GM19240 (cell line): ENCODE measurements at regions not wholly inside any gene's neighbourhood (a gene's known extent, or its start where the extent isn't known, plus 50 kb on each side); places are given as distances from the start of the nearest gene placed in this dataset.
"Not testable (repeated sequence)": the region's sequence is repeated elsewhere in the genome, so short reads cannot be mapped to it uniquely, and the experiment has no call there.

Experiments
- DNase-seq: peaks from one replicate; pipeline ENCODE4 v3.0.0; 2011; ENCODE audit warnings: low spot score; ENCODE audit not compliant: insufficient read length

DNA sequence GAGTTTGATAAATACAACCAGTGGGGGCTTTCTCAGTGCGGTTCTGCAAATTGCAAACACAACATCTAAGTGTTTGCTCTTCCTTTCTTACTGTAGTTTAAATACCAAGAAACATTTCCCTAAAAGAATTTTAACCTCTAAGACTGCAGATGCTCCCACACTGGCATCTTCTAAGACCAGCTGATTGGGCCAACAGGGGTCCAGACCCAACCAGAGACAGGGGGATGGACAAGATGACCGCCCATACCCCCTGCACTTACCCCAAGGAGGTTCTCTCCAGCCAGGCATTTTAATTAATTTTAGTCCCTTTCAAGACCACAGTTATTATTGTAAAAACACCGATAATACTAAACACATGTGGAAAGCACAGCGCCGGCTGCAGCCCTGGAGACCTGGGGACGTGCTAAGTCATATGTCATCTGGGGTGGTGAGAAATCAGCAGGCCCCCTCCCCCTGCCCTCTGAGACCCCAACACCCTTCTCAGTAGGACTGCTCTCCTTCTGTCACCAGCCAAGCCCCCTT is 242.3 kb downstream of the SOX9 start:
- DNase-seq = no peak

- DNase-seq = no peak
These were observed 245.1 kb downstream of the SOX9 start for GRCh38 chr17:72365857-72366414.

GRCh38 chr17:72366626-72367025 is 245.8 kb downstream of the SOX9 start:
- DNase-seq = no peak

DNA sequence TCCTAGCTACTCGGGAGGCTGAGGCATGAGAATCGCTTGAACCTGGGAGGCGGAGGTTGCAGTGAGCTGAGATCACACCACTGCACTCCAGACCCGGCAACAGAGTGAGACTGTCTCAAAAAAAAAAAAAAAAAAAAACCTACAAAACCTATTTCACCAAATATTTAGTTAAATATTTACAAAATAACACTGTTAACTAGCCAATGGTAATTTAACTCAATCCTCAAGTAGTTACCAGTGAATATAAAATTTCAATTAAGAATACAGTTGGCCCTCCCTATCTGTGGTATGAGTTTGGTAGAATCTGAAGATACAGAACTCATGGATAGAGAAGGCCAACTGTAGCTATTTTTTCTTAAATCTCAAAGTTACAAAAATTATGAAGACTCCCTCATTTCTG is 247.4 kb downstream of the SOX9 start:
- DNase-seq = no peak

DNA sequence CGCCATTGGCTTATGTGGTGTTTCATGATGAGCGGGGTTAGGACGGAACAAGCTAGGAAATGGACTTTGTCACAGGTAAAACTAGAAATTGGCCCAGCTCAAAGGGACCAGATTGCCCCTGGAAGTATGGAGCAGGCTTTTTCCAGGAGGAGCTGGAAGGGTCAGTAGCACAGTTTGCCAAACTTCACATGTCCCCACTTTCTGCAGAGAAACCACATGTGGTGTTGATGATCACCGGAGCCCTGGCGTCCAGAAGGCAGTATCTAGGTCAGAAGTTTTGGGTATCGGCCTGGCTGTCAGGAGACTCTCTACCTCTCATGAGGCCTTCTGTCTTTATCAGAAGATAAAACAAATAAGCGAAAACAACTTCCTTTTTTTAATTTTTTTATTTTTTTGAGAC is 248.5 kb downstream of the SOX9 start:
- DNase-seq = no peak

GRCh38 chr17:72370819-72371218 is 250.0 kb downstream of the SOX9 start:
- DNase-seq = no peak

GRCh38 chr17:72372185-72372584 is 251.4 kb downstream of the SOX9 start:
- no peak for DNase-seq

GRCh38 chr17:72373910-72374741 is 253.3 kb downstream of the SOX9 start:
- DNase-seq = no peak

DNA sequence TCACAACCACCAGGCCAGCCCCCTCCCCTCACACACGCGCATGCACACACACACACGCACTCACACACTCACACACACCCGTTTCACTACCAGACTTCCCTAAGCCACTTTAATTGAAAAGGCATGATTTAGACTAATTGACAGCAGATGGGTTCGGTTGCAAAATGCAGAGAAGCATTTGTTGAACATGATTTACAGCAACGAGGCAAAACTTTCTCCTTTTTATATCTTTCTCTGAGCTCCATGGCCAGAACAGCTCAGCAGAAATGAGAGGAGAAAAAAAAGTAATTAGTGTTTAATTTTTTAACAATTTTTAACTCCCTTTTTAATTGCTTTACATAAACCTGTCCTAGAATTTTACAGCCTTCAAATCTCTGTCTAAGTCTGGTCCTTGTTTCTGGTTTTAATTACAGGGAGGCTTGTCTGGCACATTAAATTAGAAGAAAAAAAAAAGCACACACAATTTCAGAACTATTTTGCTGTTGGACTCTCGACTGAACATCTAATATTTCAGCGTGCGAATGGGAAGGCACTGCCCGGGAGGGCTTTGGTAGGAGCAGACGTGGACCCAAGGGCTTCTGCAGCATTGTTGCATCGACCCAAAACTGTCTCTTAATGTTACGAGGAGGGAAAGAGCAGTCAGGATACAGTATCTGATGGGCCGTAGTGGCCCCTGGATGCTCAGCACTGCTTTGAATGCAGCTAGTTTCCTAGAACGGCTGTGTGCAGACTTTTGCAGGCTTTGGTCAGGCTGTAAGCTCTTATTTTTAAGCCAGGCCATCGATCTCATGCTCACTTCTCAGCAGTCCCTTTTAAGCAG is 255.9 kb downstream of the SOX9 start:
- no peak for DNase-seq

GRCh38 chr17:72378414-72379390 is 257.9 kb downstream of the SOX9 start:
- DNase-seq = no peak

GRCh38 chr17:72379516-72379915 is 258.7 kb downstream of the SOX9 start:
- DNase-seq = no peak

- no peak for DNase-seq
These were observed 259.3 kb downstream of the SOX9 start for GRCh38 chr17:72380120-72380519.

DNA sequence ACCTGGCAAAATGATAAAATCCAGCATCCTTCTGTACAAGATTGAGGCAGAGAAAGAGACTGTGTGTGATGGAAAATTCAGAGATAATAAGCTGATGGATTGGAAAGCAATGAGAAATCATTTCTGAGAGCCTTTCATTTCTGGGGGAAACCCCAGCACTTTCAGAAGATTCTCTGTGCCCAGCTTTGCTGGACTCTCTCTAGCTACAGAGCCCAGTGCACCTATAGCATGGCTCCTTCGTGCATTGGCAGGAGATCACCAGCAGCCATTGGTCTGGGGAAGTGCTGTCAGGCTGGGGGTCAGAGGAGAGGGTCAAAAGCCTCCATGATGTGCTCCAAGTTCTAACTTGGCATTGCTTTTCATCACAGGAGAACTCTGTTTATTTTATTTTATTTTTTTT is 259.9 kb downstream of the SOX9 start:
- DNase-seq = no peak

GRCh38 chr17:72381597-72382397 is 261.0 kb downstream of the SOX9 start:
- DNase-seq = no peak

DNA sequence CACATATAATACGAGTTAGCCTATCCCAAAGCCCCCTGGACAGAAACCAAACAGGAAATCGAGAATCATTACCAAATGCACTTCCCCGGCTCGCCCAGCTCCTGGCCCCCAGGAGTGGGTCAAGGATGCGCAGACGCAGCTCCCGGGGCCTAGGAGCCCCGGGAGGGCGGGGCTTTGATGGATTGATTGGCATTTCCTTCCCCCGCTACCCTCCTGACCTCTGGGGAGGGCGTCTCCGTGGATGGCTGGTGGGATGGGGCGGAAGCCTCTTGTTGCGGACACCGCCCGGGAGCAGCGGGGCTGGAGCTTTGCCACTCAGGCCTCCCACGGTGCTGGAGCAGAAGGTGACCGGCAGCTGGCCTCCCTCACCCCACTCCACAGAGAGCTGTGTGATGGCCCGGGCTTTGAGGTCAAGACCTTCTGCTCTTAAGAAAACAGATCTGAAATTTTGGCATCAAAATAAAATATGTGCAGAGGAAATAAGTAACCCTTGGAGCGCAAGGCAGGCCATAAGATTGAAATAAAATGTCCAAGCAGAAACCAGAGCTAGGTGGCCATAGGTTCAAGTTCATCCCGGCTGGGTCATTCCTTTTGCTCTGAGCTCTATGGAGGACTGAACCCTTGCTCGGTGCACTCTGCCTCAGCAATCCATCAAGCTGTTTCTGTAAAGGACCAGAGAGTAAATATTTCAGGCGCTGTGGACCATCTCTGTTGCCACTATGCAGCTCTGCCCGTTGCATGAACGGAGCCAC is 262.3 kb downstream of the SOX9 start:
- DNase-seq = no peak

GRCh38 chr17:72385475-72385874 is 264.7 kb downstream of the SOX9 start:
- no peak for DNase-seq

DNA sequence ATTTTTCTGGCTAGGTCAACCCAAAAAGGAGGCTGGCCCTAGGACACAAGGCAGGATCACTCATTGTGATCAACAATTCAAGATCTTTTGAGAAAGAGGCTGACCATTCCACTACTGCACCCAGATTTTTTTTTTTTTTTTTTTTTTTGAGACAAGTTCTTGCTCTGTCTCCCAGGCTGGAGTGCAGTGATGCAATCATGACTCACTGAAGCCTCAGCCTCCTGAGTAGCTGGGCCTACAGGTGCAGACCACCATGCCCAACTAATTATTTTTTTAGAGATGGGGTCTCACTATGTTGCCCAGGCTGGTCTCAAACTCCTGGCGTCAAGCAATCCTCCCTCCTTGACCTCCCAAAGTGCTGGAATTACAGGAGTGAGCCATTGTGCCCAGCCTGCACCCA is 265.4 kb downstream of the SOX9 start:
- DNase-seq = not testable (repeated sequence)

DNA sequence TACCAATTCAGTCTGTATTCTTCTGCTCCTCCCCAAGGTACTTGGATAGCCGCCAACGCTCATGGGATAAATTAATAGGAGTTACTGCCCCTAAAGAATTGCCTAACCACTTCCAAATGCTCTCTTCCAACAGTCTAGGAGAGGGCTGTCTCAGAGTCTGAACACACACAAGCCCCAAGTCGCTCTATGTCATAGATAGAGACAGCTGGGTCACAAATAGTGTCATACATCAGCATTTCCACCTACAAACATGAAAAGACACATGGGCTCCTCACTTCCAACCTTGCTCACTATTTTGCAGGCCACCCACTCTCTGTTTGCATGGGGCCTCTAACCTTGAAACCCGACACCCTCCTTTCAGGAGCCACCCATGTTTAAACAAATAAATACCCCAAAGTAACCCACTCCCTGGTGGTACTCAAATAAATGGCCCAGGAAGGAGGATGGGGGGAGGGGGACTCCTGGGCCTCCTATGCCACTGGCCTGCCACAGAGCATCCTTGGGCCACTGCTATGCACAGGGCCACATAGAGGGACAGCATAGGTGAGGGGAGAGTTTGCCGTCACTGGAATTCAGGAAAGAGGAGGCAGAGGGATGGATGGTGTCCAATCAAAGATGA is 265.9 kb downstream of the SOX9 start:
- no peak for DNase-seq

DNA sequence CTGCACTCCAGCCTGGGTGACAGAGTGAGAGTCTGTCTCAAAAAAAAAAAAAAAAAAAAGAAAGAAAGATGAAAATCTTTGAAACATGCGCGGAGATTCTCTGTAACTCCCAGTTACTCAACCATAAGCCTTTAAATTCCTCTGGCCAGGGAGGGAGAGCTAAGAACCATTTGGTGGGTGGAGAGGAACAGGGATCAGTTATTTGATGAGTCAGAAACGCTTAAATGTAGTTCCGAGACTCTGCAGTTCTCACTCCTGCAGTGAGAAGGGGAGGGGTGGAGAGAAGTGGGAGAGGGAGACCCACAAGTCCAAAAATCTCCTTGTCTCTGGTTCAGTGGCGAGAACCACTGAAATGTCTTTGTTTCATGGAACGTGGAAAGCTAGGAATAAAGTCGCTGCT is 266.7 kb downstream of the SOX9 start:
- DNase-seq = no peak
